Superior temporal gyrus (tissue), 1 donor: ENCODE measurements at regions not wholly inside any gene's neighbourhood (a gene's known extent, or its start where the extent isn't known, plus 50 kb on each side); places are given as distances from the start of the nearest gene placed in this dataset.

Experiments used
- DNase-seq: peaks from one replicate; pipeline ENCODE4 v3.0.0-alpha.2; 2016; ENCODE audit errors: extremely low spot score

GRCh38 chr15:31241888-31242522, 84.6 kb upstream of the KLF13 start:
- no peak for DNase-seq

DNA sequence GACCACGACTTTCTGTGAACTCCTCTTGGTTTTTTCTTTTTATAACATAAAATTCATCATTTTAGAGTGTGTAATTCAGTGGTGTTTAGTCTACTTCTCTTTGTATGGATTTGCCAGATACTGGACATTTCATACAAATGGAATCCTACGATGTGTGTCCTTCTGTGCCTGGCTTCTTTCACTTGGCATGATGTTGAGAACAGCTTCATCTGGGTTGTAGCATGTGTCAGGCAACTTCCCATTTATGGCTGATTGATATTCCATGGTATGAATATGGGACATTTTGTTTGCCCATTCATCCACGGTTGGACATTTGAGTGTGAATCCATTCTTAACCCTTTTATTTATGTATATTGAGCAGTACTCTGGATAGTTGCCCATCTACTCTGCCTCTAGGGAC, 82.7 kb upstream of the KLF13 start:
- DNase-seq: no peak

DNA sequence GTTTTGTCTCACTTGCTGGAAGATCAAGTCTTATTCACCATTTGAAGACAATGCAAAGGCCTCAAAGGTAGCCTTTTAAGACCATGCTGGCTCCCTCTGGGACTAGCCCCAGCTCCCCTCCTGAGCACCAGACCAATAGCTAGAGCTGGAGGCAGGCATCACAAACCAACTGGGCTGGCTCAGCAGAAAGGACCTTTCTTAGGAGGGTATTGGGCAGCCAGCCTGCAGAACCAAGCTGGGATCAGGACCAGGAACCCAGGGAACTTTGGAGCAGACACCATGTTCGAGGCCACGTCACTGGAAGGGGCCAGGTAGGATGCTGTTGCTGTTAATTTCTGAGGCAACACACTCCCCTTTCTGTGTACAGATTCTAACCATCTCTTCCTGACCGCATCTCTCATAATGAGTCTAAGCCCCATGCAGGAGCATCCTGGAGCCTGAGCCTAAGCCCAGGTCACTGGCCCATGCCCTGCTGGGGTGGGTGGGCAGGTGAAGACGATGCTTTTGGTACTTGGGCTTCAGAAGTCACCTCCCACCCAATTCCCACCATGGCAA, 81.4 kb upstream of the KLF13 start:
- DNase-seq: no peak

GRCh38 chr15:31245756-31246155, 80.9 kb upstream of the KLF13 start:
- no peak for DNase-seq

GRCh38 chr15:31247404-31247803, 79.2 kb upstream of the KLF13 start:
- DNase-seq: no peak

DNA sequence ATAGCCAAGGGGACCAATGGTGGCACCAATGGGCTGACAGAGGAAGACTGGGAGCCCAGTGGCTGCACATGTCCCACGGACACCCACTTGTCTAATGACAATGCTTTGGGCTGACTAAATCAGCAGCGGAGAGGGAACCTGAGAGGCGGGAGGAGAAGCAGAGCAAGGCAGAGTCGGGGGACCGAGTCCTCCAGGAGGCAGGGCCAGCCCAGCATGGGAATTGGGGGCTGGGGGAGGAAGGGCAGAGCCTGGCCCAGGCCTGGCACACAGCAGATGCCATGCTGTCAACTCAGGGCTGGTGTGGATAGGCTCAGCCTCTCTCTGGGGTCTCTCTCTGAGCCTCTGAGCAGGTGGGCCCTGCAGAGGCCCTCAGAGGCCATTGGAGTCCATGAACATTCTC, 78.4 kb upstream of the KLF13 start:
- no peak for DNase-seq

GRCh38 chr15:31248951-31249350, 77.7 kb upstream of the KLF13 start:
- no peak for DNase-seq

DNA sequence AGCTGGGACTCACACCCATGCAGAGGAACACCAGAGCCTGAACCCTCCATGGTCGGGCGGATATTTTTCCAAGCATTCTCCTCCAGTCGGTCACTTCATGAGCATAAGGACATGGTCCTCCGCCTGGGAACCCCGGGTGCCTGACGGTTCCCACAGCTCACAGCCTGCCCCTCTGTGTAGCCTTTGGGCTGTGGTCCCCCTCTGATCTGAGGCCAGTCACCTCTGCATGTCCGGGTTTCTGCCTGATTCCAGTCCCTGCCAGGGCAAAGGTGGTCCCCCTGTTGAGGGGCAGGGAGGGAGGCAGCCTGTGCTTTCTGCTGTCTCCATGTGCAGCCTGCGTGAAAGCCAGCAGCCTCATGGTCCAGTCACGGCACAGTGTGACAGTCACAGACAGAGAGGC, 76.6 kb upstream of the KLF13 start:
- no peak for DNase-seq

- DNase-seq: no peak
These were observed 75.5 kb upstream of the KLF13 start for GRCh38 chr15:31251165-31251564.

DNA sequence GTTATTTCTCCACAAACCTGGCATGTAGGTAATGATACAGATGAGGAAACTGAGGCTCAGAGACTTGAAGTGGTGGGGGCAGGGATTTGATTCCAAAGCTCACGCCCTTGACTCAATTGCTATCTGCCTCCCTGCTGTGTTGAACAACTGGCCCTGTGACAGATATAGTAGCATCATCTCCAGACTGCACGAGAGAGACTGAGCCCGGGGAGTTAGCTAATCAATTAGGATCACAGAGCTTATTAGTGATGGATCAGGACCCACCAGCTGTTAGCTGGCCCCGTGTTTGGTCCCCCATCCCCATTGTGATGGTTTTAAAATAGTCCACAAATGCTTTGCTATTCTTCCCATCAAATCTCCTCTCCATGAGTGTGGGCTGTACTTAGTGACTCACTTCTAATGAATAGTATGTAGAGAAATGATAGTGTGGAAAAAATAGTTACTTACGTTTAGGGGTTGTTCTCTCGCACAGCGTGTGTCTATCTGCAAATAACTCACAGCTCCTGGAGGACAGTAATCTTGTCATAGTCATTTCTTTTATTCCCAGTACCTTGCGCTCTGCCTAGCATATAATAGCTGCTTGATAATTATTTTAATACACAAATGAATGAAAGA, 74.4 kb upstream of the KLF13 start:
- DNase-seq: no peak

GRCh38 chr15:31254431-31255175, 72.0 kb upstream of the KLF13 start:
- DNase-seq: no peak

DNA sequence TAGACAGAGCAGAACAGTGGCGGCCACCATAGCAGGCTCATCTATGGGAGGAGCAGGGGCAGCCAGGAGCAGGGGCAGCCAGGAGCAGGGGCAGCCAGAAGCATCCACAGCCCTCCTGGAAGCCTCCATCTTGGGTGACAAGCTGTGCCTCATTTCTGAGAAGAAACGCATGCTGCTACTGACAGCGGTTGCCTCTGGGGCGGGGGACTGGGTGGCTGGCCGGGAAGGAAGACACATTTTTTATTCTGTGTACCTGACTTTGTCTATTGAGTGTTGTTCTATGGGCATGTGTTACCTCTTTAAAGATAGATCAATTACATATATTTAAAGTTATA, 71.5 kb upstream of the KLF13 start:
- DNase-seq: no peak

GRCh38 chr15:31255732-31256377, 70.8 kb upstream of the KLF13 start:
- no peak for DNase-seq

GRCh38 chr15:31256378-31257265, 70.0 kb upstream of the KLF13 start:
- no peak for DNase-seq

- DNase-seq: no peak
These were observed 69.3 kb upstream of the KLF13 start for GRCh38 chr15:31257286-31257685.

DNA sequence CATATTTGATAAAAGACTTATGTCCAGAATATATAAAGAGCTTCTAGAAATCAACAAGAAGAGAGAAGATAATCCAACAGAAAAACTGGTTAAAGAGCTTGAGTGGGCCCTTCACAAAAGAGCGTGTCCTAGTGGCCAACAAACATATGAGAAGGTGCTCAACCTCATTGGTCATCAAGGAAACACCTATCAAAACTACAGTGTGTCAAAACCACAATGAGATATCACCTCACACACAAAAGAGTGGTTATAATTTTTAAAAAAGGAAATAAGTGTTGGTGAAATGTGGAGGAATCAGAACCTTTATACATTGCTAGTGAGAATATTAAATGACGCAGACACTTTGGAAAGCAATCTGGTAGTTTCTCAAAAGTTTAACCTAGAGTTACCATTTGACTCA, 68.4 kb upstream of the KLF13 start:
- no peak for DNase-seq

GRCh38 chr15:31259562-31260252, 66.9 kb upstream of the KLF13 start:
- DNase-seq: no peak

- DNase-seq: no peak
These were observed 65.9 kb upstream of the KLF13 start for GRCh38 chr15:31260646-31261265.

DNA sequence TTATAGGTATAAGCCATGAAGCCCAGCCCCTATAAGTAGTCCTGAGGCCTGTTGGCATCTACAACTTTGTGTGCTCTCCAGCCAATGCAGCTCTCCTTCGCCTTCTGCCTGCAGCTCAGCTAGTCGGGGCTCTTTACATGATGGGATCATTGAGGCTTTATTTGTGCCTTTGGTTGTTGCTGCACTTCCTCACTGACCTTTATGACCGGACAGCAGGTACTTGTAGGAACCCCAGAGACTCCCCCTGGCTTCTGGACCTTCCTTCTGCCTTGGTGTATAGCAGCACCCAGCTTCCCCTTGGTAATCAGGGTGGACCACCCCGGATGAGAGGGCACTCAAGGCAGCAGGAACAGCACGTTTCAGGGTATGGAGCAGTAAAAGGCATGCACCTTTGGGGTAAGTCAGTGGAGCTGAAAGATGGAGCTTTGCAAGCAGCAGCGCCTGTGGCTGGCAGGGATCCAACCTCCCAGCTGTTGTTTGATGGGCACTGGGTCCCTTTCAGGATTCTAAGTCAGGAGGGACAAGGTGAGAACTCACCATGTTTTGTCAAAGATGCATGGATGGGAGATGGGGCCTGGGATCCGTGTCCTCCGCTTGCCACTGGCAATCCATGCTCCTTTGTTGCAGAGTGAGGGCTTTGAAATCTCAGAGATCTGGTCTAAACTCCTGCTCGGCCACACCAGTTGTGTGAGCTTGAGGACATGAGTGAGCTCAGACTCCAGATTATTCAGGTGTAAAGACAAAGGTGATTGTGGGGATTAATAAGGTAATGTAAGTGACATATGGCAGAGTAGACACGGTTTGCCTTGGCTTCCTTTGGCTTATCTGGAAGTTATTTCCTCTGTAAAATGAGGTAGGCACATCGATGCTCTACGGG, 65.1 kb upstream of the KLF13 start:
- DNase-seq: no peak

GRCh38 chr15:31262143-31262530, 64.5 kb upstream of the KLF13 start:
- no peak for DNase-seq
